Activated naive CD8-positive, alpha-beta T cell (primary cell): ENCODE measurements at regions not wholly inside any gene's neighbourhood (a gene's known extent, or its start where the extent isn't known, plus 50 kb on each side); places are given as distances from the start of the nearest gene placed in this dataset.
A peak's percentile ranks its signal among the peaks of the same experiment; 100 is the strongest.

Source experiments
- H3K27ac Mint-ChIP-seq: one replicate; pipeline ENCODE4 v1.8.0; 2021; ENCODE audit warnings: mixed read lengths
- H3K27me3 Mint-ChIP-seq: one replicate; pipeline ENCODE4 v1.8.0; 2021; ENCODE audit warnings: mixed read lengths
- H3K36me3 Mint-ChIP-seq: one replicate; pipeline ENCODE4 v1.8.0; 2021; ENCODE audit warnings: mixed read lengths
- H3K4me1 Mint-ChIP-seq: one replicate; pipeline ENCODE4 v1.8.0; 2021; ENCODE audit warnings: low read depth, mixed read lengths
- H3K4me3 Mint-ChIP-seq: one replicate; pipeline ENCODE4 v1.8.0; 2021; ENCODE audit warnings: mild to moderate bottlenecking, mixed read lengths
- H3K9me3 Mint-ChIP-seq: one replicate; pipeline ENCODE4 v1.8.0; 2021; ENCODE audit warnings: low read depth, mixed read lengths

GRCh38 chr3:70789878-70790277 lies 477.4 kb upstream of the MDFIC2 start:
- no peak overlapping the region for H3K27ac Mint-ChIP-seq
- no peaks in the 10 kb centered on the region for H3K36me3 Mint-ChIP-seq
- no peaks in the 10 kb centered on the region for H3K4me1 Mint-ChIP-seq
- H3K27me3 Mint-ChIP-seq: no peaks in the 10 kb centered on the region
- no peak overlapping the region for H3K4me3 Mint-ChIP-seq
- H3K9me3 Mint-ChIP-seq: no peaks in the 10 kb centered on the region

GRCh38 chr3:70780790-70781189 lies 468.4 kb upstream of the MDFIC2 start:
- peaks cover 2% of the 10 kb centered on the region for H3K27me3 Mint-ChIP-seq
- peaks cover 2% of the 10 kb centered on the region for H3K36me3 Mint-ChIP-seq
- H3K27ac Mint-ChIP-seq: no peak overlapping the region
- no peaks in the 10 kb centered on the region for H3K4me1 Mint-ChIP-seq
- no peaks in the 10 kb centered on the region for H3K9me3 Mint-ChIP-seq
- H3K4me3 Mint-ChIP-seq: no peak overlapping the region

GRCh38 chr3:70779296-70779695 lies 466.9 kb upstream of the MDFIC2 start:
- H3K4me1 Mint-ChIP-seq: no peaks in the 10 kb centered on the region
- H3K4me3 Mint-ChIP-seq: no peak overlapping the region
- H3K36me3 Mint-ChIP-seq: peaks cover 2% of the 10 kb centered on the region
- H3K27me3 Mint-ChIP-seq: peaks cover 3% of the 10 kb centered on the region
- H3K9me3 Mint-ChIP-seq: no peaks in the 10 kb centered on the region
- no peak overlapping the region for H3K27ac Mint-ChIP-seq

GRCh38 chr3:70776081-70776480 lies 463.6 kb upstream of the MDFIC2 start:
- H3K36me3 Mint-ChIP-seq: peaks cover 2% of the 10 kb centered on the region
- no peak overlapping the region for H3K27ac Mint-ChIP-seq
- no peak overlapping the region for H3K4me3 Mint-ChIP-seq
- H3K9me3 Mint-ChIP-seq: no peaks in the 10 kb centered on the region
- H3K27me3 Mint-ChIP-seq: peaks cover 4% of the 10 kb centered on the region
- peaks cover 7% of the 10 kb centered on the region for H3K4me1 Mint-ChIP-seq

GRCh38 chr3:70775257-70775656 lies 462.8 kb upstream of the MDFIC2 start:
- peaks cover 4% of the 10 kb centered on the region for H3K27me3 Mint-ChIP-seq
- no peaks in the 10 kb centered on the region for H3K9me3 Mint-ChIP-seq
- no peak overlapping the region for H3K4me3 Mint-ChIP-seq
- H3K36me3 Mint-ChIP-seq: peaks cover 2% of the 10 kb centered on the region
- H3K4me1 Mint-ChIP-seq: peaks cover 7% of the 10 kb centered on the region
- H3K27ac Mint-ChIP-seq: no peak overlapping the region

- no peak overlapping the region for H3K27ac Mint-ChIP-seq
- H3K9me3 Mint-ChIP-seq: no peaks in the 10 kb centered on the region
- H3K4me1 Mint-ChIP-seq: peaks cover 7% of the 10 kb centered on the region
- no peak overlapping the region for H3K4me3 Mint-ChIP-seq
- peaks cover 2% of the 10 kb centered on the region for H3K36me3 Mint-ChIP-seq
- peaks cover 4% of the 10 kb centered on the region for H3K27me3 Mint-ChIP-seq
Observed at GRCh38 chr3:70774641-70775040, 462.2 kb upstream of the MDFIC2 start.

GRCh38 chr3:70771426-70772147 lies 459.1 kb upstream of the MDFIC2 start:
- Mint-ChIP-seq H3K36me3 (peaks cover 2% of the 10 kb centered on the region), H3K4me1 (peaks cover 7% of the 10 kb centered on the region), H3K27ac (peak overlapping the region; percentile 22), H3K9me3 (no peaks in the 10 kb centered on the region), H3K27me3 (peaks cover 4% of the 10 kb centered on the region), H3K4me3 (no peak overlapping the region)

GRCh38 chr3:70770650-70771049 lies 458.2 kb upstream of the MDFIC2 start:
- Mint-ChIP-seq H3K27ac (no peak overlapping the region), H3K4me3 (no peak overlapping the region), H3K4me1 (peaks cover 7% of the 10 kb centered on the region), H3K9me3 (no peaks in the 10 kb centered on the region), H3K36me3 (no peaks in the 10 kb centered on the region), H3K27me3 (peaks cover 4% of the 10 kb centered on the region)

- Mint-ChIP-seq H3K27me3 (peaks cover 2% of the 10 kb centered on the region), H3K4me3 (no peak overlapping the region), H3K36me3 (no peaks in the 10 kb centered on the region), H3K27ac (no peak overlapping the region), H3K9me3 (no peaks in the 10 kb centered on the region), H3K4me1 (peaks cover 2% of the 10 kb centered on the region)
Observed at GRCh38 chr3:70766301-70766700, 453.9 kb upstream of the MDFIC2 start.

- no peaks in the 10 kb centered on the region for H3K4me1 Mint-ChIP-seq
- peaks cover 2% of the 10 kb centered on the region for H3K27me3 Mint-ChIP-seq
- no peak overlapping the region for H3K4me3 Mint-ChIP-seq
- no peaks in the 10 kb centered on the region for H3K36me3 Mint-ChIP-seq
- H3K9me3 Mint-ChIP-seq: no peaks in the 10 kb centered on the region
- no peak overlapping the region for H3K27ac Mint-ChIP-seq
Observed at GRCh38 chr3:70763894-70764293, 451.5 kb upstream of the MDFIC2 start.

- Mint-ChIP-seq H3K36me3 (no peaks in the 10 kb centered on the region), H3K27ac (no peak overlapping the region), H3K4me1 (no peaks in the 10 kb centered on the region), H3K4me3 (no peak overlapping the region), H3K9me3 (no peaks in the 10 kb centered on the region), H3K27me3 (no peaks in the 10 kb centered on the region)
Observed at GRCh38 chr3:70757658-70758057, 445.2 kb upstream of the MDFIC2 start.

- H3K36me3 Mint-ChIP-seq: no peaks in the 10 kb centered on the region
- no peak overlapping the region for H3K27ac Mint-ChIP-seq
- no peak overlapping the region for H3K4me3 Mint-ChIP-seq
- H3K4me1 Mint-ChIP-seq: no peaks in the 10 kb centered on the region
- peaks cover 6% of the 10 kb centered on the region for H3K27me3 Mint-ChIP-seq
- H3K9me3 Mint-ChIP-seq: no peaks in the 10 kb centered on the region
Observed at GRCh38 chr3:70755526-70755925, 443.1 kb upstream of the MDFIC2 start.

- Mint-ChIP-seq H3K4me1 (no peaks in the 10 kb centered on the region), H3K4me3 (no peak overlapping the region), H3K36me3 (no peaks in the 10 kb centered on the region), H3K27me3 (peaks cover 8% of the 10 kb centered on the region), H3K9me3 (no peaks in the 10 kb centered on the region), H3K27ac (no peak overlapping the region)
Observed at GRCh38 chr3:70754314-70754713, 441.9 kb upstream of the MDFIC2 start.

- Mint-ChIP-seq H3K4me1 (no peaks in the 10 kb centered on the region), H3K27ac (no peak overlapping the region), H3K4me3 (no peak overlapping the region), H3K36me3 (no peaks in the 10 kb centered on the region), H3K27me3 (peaks cover 8% of the 10 kb centered on the region), H3K9me3 (no peaks in the 10 kb centered on the region)
Observed at GRCh38 chr3:70753572-70753971, 441.1 kb upstream of the MDFIC2 start.

- Mint-ChIP-seq H3K27ac (no peak overlapping the region), H3K4me1 (no peaks in the 10 kb centered on the region), H3K9me3 (no peaks in the 10 kb centered on the region), H3K4me3 (no peak overlapping the region), H3K36me3 (no peaks in the 10 kb centered on the region), H3K27me3 (peaks cover 8% of the 10 kb centered on the region)
Observed at GRCh38 chr3:70752051-70752450, 439.6 kb upstream of the MDFIC2 start.

GRCh38 chr3:70749122-70749521 lies 436.7 kb upstream of the MDFIC2 start:
- no peak overlapping the region for H3K4me3 Mint-ChIP-seq
- no peak overlapping the region for H3K27ac Mint-ChIP-seq
- no peaks in the 10 kb centered on the region for H3K9me3 Mint-ChIP-seq
- no peaks in the 10 kb centered on the region for H3K36me3 Mint-ChIP-seq
- H3K4me1 Mint-ChIP-seq: no peaks in the 10 kb centered on the region
- H3K27me3 Mint-ChIP-seq: peaks cover 10% of the 10 kb centered on the region
